Activated T-helper 1 cell treated with anti-CD3 and anti-CD28 coated beads, Interleukin-12 subunit alpha, Interleukin-12 subunit beta, Interleukin-2, Interleukin-4 antibody, amounts not matched to agents 30 ng/mL and 10 ng/mL and 1 ng/mL, durations not matched to agents 14 hours and 24 hours and 36 hours (primary cell): ENCODE measurements at regions not wholly inside any gene's neighbourhood (a gene's known extent, or its start where the extent isn't known, plus 50 kb on each side); places are given as distances from the start of the nearest gene placed in this dataset.
"Not testable (repeated sequence)": the region's sequence is repeated elsewhere in the genome, so short reads cannot be mapped to it uniquely, and the experiment has no call there.

Experiments used
- DNase-seq: peaks from one replicate; pipeline ENCODE4 v3.0.0; 2021; ENCODE audit warnings: low spot score
- H3K27ac Mint-ChIP-seq: one replicate; pipeline ENCODE4 v1.8.0; 2021; ENCODE audit warnings: mild to moderate bottlenecking, mixed read lengths
- H3K27me3 Mint-ChIP-seq: one replicate; pipeline ENCODE4 v1.8.0; 2022; ENCODE audit warnings: mild to moderate bottlenecking, moderate library complexity, mixed read lengths; ENCODE audit not compliant: insufficient read depth
- H3K36me3 Mint-ChIP-seq: one replicate; pipeline ENCODE4 v1.8.0; 2021; ENCODE audit warnings: low read depth, mixed read lengths
- H3K4me1 Mint-ChIP-seq: one replicate; pipeline ENCODE4 v1.8.0; 2021; ENCODE audit warnings: low read depth, mixed read lengths
- H3K4me3 Mint-ChIP-seq: one replicate; pipeline ENCODE4 v1.8.0; 2021; ENCODE audit warnings: mild to moderate bottlenecking, moderate library complexity, mixed read lengths
- H3K9me3 Mint-ChIP-seq: one replicate; pipeline ENCODE4 v1.8.0; 2021; ENCODE audit warnings: mixed read lengths
- intact Hi-C: fragments of 100-400 bp; cut with micrococcal nuclease; formaldehyde crosslinking; loops from one replicate; pipeline ENCODE4 v1.15.1; 2024

DNA sequence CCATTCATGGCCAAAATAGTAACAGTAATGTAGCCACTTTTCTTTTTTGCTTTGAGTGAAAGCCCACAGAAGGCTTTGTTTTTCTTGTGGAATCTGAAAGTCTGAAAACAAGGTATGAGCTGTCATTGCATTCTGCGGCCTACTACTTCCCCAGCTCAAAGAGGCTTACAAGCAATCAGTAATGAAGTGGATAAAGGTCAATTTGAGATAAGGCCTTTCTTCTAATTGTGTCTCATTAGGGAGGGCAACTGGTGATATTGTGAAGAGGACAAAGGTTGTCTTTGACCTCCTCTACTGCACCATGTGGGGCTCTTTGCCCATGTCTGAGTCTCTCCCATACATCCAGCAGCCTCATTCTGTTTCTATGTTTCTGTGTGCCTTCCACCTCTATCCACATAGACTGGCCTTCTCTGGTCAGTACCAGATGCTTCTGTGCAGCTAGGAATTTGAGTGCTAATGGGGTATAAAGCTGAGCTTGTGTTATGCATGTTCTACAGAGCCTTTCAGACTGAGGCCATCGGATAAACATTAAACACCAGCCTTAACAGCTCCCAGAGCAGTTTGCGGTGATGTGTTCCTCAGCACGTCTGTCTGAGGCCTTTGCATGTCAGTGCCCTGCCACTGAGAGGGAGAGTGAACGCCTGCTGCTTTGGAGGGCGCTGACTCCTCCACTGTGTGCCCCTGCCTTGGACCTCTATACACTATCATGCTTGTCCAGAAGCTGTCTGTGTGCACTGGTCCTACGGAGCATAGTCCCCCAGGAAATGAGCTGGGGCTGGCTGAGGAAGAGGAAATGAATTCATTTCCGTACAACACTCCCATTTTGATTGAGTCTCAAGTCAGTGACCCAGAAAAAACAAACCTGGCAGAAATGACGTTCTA, 80.2 kb downstream of the SH2D1A start:
- intact Hi-C loops: no loop called here
- no peaks in the 10 kb centered on the region for H3K27me3 Mint-ChIP-seq
- H3K36me3 Mint-ChIP-seq: no peaks in the 10 kb centered on the region
- H3K4me1 Mint-ChIP-seq: no peaks in the 10 kb centered on the region
- H3K9me3 Mint-ChIP-seq: no peaks in the 10 kb centered on the region
- H3K27ac Mint-ChIP-seq: no peak overlapping the region
- no peak for DNase-seq
- no peak overlapping the region for H3K4me3 Mint-ChIP-seq

DNA sequence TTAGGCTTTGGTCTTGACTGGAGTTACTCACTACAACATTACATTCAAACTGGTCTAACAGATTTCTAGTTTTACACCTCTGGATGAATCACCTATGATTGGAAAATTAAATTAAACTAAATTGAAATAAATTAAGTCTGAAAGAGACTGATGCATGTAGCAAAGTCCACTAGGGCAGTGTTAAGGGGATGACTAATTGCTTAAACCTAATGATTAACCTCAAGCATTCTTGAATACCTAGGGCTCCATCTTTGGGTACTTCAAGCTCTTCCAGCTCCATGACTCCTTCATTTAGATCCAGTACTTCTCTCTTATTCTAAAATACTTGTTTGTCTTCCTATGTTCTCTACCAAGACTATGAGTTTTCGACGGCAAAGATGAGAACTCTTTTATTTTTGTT, 86.8 kb downstream of the SH2D1A start:
- H3K4me1 Mint-ChIP-seq: no peaks in the 10 kb centered on the region

DNA sequence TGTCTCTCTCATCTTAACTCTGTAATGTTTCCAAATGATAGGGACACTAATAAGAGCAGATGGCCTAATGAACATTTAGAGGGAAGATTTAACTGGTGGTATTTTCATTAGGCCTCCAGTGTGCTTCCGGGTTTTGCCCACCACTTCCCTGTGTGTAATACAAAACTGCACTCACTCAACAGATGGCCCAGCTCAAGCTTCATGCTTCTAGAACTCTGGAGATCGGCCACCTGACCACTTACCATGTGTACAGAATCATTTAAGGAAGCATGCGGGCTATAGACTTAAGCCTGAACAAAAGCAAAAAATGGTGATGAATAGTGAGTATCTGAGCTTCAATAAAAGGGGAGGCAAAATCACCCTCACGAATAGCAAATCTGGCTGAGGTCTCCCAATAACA, 89.3 kb downstream of the SH2D1A start:
- H3K36me3 Mint-ChIP-seq: no peaks in the 10 kb centered on the region
- H3K4me1 Mint-ChIP-seq: no peaks in the 10 kb centered on the region
- no peak overlapping the region for H3K27ac Mint-ChIP-seq
- H3K4me3 Mint-ChIP-seq: no peak overlapping the region
- DNase-seq: no peak
- H3K9me3 Mint-ChIP-seq: no peaks in the 10 kb centered on the region
- no peaks in the 10 kb centered on the region for H3K27me3 Mint-ChIP-seq
- intact Hi-C loops: no loop called here

More for the DNA sequence above, 86.8 kb downstream of the SH2D1A start:
- Mint-ChIP-seq H3K27ac (no peak overlapping the region), H3K27me3 (no peaks in the 10 kb centered on the region), H3K4me3 (no peak overlapping the region), H3K36me3 (no peaks in the 10 kb centered on the region), H3K9me3 (no peaks in the 10 kb centered on the region)
- intact Hi-C loops: no loop called here
- no peak for DNase-seq

DNA sequence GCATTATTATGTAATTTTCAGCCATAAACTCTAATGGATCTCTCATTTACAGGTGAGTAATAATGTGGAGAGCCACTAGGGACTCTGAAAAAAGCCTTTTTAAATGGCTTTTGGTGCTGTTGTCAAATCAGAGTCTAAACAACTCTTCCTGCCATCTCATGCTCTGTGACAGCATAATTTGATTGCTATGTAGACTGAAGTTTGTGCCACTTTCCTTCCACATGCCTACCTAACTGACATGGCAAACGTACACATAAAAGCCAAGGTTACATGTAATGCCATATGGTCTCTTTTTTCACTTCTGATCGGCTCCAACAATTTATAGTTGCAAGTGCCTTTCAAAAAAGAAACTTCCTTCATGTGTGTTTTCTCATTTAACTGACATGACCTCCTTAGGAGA, 94.3 kb downstream of the SH2D1A start:
- peaks cover 8% of the 10 kb centered on the region for H3K4me1 Mint-ChIP-seq
- no peak for DNase-seq
- no peaks in the 10 kb centered on the region for H3K27me3 Mint-ChIP-seq
- H3K4me3 Mint-ChIP-seq: no peak overlapping the region
- H3K27ac Mint-ChIP-seq: no peak overlapping the region
- no peaks in the 10 kb centered on the region for H3K36me3 Mint-ChIP-seq
- intact Hi-C loops: no loop called here
- H3K9me3 Mint-ChIP-seq: no peaks in the 10 kb centered on the region

DNA sequence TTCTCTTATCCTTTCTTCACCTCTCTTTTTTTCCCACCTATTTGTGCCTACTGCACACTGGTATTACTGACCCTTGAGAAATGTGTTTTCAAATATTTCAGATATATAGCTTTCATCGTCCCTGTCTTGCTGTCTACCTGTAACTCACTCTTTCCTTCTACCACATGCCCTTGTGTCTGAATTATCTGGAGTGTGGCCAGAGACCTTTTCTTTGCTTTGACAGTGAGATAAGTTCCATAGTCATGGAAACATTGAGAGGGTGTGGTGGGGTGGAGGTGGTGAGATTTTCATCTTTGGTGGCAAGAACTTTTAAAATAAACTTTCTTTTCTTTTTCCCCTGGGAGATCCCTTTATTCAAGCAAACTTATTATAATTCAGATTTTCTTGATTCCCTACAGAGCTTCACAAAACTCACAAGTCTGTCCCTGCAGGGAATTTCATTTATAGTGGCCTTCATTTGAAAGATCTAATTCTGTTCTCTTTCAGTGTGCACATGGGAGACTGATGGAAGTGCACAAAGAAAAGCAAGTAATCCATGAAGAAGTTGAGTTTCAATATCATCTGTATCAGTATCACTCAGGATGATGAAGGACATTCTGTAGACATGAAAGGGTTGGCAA, 95.7 kb downstream of the SH2D1A start:
- DNase-seq: no peak
- Mint-ChIP-seq H3K36me3 (no peaks in the 10 kb centered on the region), H3K9me3 (no peaks in the 10 kb centered on the region), H3K27ac (peak overlapping the region; percentile 31), H3K4me1 (peaks cover 8% of the 10 kb centered on the region), H3K4me3 (no peak overlapping the region), H3K27me3 (no peaks in the 10 kb centered on the region)
- intact Hi-C loops: no loop called here

DNA sequence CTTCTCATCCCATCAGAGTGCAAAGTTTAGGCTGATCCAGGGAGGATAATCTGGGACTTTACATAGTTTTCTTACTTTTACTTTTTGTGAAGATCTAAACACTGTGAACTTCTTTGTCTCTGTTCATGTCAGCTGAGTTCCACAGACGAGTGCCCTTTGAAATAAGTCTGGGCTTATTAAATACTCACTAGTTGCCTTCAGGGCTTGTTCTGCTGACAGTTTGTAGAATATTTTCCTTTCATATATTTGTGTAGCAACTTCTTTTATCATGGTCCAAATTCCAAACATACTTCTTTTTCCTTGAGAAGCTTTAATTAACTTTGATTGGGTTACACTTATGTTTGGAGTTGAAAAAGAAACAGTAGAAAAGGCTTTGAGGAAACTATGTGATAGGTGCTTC, 109.6 kb downstream of the SH2D1A start:
- no peaks in the 10 kb centered on the region for H3K27me3 Mint-ChIP-seq
- no peak for DNase-seq
- no peaks in the 10 kb centered on the region for H3K36me3 Mint-ChIP-seq
- H3K27ac Mint-ChIP-seq: no peak overlapping the region
- H3K9me3 Mint-ChIP-seq: no peaks in the 10 kb centered on the region
- intact Hi-C loops: no loop called here
- no peaks in the 10 kb centered on the region for H3K4me1 Mint-ChIP-seq
- H3K4me3 Mint-ChIP-seq: no peak overlapping the region

DNA sequence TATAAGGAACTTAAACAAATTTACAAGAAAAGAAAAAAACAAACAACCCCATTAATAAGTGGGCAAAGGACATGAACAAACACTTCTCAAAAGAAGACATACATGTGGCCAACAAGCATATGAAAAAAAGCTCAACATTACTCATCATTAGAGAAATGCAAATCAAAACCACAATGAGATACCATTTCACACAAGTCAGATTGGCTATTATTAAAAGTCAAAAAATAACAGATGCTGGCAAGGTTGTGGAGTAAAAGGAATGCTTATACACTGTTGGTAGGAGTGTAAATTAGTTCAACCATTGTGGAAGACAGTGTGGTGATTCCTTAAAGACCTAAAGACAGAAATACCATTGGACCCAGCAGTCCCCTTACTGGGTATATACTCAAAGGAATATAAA, 113.5 kb downstream of the SH2D1A start:
- intact Hi-C loops, DNase-seq, H3K27ac Mint-ChIP-seq, H3K9me3 Mint-ChIP-seq, H3K4me3 Mint-ChIP-seq, H3K27me3 Mint-ChIP-seq, H3K36me3 Mint-ChIP-seq, H3K4me1 Mint-ChIP-seq: not testable (repeated sequence)

DNA sequence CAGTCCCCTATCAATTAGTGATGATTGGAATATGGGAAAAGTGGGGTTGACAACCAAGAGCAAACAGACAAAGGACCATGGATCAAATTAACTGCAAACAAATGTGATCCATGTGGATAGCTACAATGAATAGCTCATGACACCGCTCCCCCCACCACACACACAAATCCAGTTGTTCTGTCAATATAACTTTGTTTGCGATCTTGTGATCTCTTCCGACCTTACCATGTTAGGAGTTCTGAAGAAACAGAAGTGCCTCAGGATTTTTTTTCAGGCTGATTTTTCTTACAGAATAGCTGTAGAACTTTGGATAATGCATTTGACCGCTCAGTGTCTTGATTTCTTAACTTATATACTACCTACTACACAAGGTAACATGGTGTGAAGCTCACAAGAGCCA, 116.6 kb downstream of the SH2D1A start:
- DNase-seq: no peak
- intact Hi-C loops: no loop called here
- Mint-ChIP-seq H3K36me3 (no peaks in the 10 kb centered on the region), H3K9me3 (no peaks in the 10 kb centered on the region), H3K27me3 (no peaks in the 10 kb centered on the region), H3K4me3 (no peak overlapping the region), H3K4me1 (no peaks in the 10 kb centered on the region), H3K27ac (no peak overlapping the region)

DNA sequence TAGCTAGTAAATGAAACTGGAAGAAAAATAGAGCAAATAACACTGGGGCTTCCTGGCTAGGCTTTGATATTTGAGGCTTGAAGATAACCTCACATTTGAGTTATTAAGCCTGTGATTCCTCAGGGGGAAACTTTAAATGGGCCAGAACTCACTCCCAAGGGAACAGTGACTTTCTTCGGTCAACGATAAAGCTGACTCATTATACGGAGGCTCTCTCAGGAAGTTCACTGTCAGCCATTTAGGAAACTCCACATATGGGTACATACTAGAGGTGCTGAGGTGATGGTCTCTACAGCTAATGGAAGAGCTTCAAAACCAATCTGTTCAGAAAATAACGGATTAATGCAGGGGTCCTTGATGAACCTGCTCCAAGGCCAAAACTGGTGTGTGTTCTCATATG, 120.8 kb downstream of the SH2D1A start:
- Mint-ChIP-seq H3K36me3 (no peaks in the 10 kb centered on the region), H3K9me3 (no peaks in the 10 kb centered on the region), H3K4me3 (no peak overlapping the region), H3K27me3 (no peaks in the 10 kb centered on the region), H3K27ac (no peak overlapping the region), H3K4me1 (no peaks in the 10 kb centered on the region)
- DNase-seq: no peak
- intact Hi-C loops: no loop called here

DNA sequence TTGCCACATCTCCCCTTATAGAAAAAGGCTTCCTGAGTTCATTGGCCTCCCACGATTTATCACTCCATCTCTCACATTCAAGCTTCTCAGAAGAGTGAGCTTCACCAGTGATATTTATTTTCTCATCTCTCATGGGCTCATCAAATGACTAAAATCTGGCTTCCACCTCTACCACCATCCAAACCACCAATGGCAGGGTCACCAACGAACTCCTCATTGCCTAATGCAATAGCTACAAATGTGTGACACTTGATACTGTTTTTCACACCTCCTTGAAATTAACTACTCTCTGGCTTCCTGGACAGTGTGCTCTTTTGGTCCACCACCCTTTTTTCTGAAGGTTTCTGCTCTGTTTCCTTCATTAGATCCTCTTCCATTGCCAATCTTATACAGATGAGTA, 129.0 kb downstream of the SH2D1A start:
- no peak for DNase-seq
- H3K4me3 Mint-ChIP-seq: no peak overlapping the region
- no peaks in the 10 kb centered on the region for H3K4me1 Mint-ChIP-seq
- H3K27ac Mint-ChIP-seq: no peak overlapping the region
- H3K27me3 Mint-ChIP-seq: peaks cover 1% of the 10 kb centered on the region
- H3K36me3 Mint-ChIP-seq: no peaks in the 10 kb centered on the region
- no peaks in the 10 kb centered on the region for H3K9me3 Mint-ChIP-seq
- intact Hi-C loops: no loop called here

DNA sequence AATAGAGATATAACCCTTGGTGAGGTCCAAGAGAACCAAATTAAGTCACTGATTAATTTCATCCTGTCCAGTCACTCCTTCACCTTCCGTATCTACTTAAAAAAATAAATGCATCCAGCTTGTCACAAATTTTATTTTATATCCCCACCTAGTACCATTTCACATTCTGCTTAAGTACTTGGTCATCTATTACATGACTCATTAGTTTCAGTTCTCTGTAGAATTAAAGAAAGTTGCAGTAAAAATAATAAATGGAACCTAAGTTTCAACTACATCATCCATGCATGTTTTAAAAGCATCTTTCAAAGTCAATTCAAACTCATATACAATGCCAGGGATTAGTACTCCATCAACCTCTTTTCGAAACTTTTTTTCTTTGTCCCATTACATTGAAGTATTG, 130.2 kb downstream of the SH2D1A start:
- no peaks in the 10 kb centered on the region for H3K4me1 Mint-ChIP-seq
- no peak overlapping the region for H3K4me3 Mint-ChIP-seq
- no peak overlapping the region for H3K27ac Mint-ChIP-seq
- H3K9me3 Mint-ChIP-seq: no peaks in the 10 kb centered on the region
- no peak for DNase-seq
- H3K27me3 Mint-ChIP-seq: peaks cover 1% of the 10 kb centered on the region
- intact Hi-C loops: no loop called here
- H3K36me3 Mint-ChIP-seq: no peaks in the 10 kb centered on the region

DNA sequence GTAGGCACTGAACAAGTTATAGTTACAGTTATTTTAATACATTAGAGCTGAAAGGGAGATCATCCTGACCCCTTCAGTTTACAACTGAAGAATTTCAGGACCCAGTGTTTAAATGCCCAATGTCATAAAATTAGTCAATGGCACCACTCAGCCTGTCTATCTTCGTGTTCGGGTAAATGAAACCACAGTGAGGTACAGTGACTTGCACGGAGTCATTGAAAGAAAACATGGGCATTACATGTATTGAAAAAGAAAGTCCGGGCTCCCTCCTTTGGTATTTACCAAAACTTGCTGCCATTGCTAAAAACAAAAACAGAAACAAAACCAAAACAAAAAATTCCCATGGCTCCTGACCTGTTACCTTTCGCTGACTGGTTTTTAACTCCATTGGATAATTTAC, 131.7 kb downstream of the SH2D1A start:
- Mint-ChIP-seq H3K36me3 (no peaks in the 10 kb centered on the region), H3K27me3 (peaks cover 1% of the 10 kb centered on the region), H3K9me3 (no peaks in the 10 kb centered on the region), H3K27ac (no peak overlapping the region), H3K4me1 (no peaks in the 10 kb centered on the region), H3K4me3 (no peak overlapping the region)
- no peak for DNase-seq
- intact Hi-C loops: no loop called here

DNA sequence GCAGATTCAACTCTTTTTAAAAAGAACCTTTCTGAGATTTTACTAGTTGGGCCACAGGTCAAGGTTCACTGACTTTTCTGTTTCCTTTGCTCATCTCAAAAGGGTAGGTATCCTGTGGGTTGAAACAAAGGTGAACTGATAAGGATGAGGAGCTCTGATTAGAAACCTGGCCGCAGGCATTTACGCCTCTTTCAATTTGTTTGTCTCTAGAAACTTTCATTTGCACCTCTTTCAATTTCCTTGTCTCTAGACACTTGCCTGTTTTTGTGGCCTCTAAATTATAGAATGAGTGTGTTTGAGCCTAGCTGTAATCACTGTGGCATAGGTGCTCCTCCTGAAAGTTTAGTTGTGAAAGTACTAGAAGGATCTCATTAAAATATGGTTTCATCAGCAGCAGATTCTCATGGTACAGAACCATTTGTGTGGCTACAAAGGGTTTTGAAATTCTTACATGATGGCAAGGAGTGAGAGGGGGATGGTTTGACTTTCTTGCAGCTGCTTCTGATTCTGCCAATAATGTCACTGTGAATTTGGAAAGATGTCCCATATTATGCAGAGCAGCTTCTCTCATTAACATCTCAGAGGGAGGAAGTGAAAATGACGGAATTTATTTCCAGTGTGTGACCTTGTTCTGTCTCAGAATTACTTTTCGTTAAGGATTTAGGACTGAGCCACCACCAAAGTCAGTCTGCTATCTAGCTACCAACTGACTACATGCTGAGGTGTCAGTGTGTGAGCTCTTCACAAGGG, 142.2 kb downstream of the SH2D1A start:
- H3K27me3 Mint-ChIP-seq: no peaks in the 10 kb centered on the region
- no peaks in the 10 kb centered on the region for H3K4me1 Mint-ChIP-seq
- no peaks in the 10 kb centered on the region for H3K9me3 Mint-ChIP-seq
- no peak overlapping the region for H3K27ac Mint-ChIP-seq
- intact Hi-C loops: no loop called here
- no peaks in the 10 kb centered on the region for H3K36me3 Mint-ChIP-seq
- no peak overlapping the region for H3K4me3 Mint-ChIP-seq
- DNase-seq: no peak
